Hippocampal formation (tissue), 2 donors: ENCODE measurements at regions not wholly inside any gene's neighbourhood (a gene's known extent, or its start where the extent isn't known, plus 50 kb on each side); places are given as distances from the start of the nearest gene placed in this dataset.
"Not testable (repeated sequence)": the region's sequence is repeated elsewhere in the genome, so short reads cannot be mapped to it uniquely, and the experiment has no call there.

Source experiments
- DNase-seq, 2 donors: peaks; one replicate each; lab custom pipeline; 2025; lab: John Stamatoyannopoulos, UW

GRCh38 chr4:154164931-154165839, 326.4 kb downstream of the DCHS2 start:
- peak in 1 of 2 donors; percentile 24 for DNase-seq

DNA sequence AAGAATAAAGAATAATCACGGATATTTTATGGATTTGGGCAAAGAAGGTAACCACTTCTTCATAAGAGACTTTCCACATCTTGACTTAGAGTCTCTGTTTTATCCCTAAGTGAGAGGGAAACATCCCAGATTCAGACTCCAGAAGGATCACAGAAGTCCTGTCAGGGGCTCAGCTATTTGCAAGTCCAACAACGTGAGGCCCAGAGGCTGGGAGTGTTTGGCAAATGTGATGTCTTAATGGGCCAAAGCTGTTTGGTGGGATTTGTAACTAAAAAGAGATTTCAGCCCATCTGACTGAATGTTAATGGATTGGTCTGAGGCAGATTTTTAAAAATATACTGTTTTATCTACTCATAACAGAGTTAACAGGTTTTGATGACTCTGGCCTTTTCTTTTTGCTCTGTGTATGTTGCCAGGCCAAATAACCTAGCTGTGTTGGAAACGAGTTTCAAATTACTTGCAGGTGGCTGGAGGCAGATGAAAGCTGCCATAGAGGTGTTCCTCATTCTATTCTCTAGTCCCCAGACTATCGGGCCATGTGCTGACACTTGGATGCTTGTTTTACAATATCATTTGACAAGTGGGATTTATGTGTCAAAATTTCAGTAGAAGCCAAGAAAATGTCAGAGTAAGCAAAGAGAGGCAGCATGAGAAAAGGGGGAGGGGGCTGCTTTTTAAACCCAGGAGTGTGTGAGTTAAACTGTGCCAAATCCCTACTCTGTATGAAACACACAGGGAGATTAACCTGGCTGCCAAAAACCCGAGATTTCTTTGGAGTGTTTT, 330.9 kb downstream of the DCHS2 start:
- no peak for DNase-seq

- DNase-seq = no peak
Measured at GRCh38 chr4:154158361-154159155, 333.0 kb downstream of the DCHS2 start.

DNA sequence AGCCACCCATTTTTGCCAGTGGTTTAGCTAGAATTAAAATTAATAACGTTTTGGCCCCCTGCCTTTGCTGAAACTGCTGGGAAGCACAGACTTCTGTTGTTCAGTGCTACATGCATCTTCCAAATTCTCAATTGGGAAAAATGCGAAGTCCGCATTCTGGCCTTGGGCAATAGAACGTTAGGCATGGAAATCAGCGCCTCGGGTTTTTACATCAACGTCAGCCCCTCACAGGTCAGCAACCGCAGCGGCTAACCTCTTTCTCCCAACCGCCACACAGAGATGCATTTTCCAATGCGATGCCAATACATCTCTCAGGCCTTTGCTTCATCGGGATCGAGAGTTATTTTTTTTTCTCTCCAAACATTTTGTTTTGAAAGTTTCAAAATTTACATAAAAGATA, 339.1 kb downstream of the DCHS2 start:
- no peak for DNase-seq

DNA sequence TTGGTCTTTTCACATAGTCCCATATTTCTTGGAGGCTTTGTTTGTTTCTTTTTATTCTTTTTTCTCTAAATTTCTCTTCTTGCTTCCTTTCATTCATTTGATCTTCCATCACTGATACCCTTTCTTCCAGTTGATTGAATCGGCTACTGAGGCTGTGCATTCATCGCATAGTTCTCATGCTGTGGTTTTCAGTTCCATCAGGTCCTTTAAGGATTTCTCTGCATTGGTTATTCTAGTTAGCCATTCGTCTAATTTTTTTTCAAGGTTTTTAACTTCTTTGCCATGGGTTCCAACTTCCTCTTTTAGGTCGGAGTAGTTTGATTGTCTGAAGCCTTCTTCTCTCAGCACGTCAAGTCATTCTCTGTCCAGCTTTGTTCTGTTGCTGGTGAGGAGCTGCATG, 342.4 kb downstream of the DCHS2 start:
- DNase-seq = not testable (repeated sequence)

GRCh38 chr4:154143720-154144119, 347.9 kb downstream of the DCHS2 start:
- DNase-seq = no peak

DNA sequence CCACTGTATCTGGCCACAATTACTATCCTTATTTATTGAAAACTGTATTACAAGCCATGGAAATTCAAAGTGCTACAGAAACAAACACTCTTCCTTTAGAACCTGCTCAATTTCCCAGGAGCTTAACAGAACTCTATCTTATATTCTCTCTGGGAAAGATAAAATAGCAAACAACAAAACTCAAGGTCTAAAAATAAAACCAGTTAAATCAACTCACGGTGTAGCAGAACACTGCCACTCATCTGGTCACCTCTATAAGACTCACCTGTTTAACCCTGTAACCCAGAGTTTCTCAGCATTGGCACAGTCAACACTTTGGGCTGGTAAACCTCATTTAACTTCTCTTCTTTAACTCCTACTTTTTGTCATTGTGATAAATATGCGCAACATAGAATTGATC, 348.9 kb downstream of the DCHS2 start:
- DNase-seq = no peak

- no peak for DNase-seq
Measured at GRCh38 chr4:154140869-154141268, 350.7 kb downstream of the DCHS2 start.

GRCh38 chr4:154137320-154137905, 348.5 kb upstream of the SFRP2 start:
- DNase-seq = no peak

GRCh38 chr4:154135576-154135975, 346.7 kb upstream of the SFRP2 start:
- no peak for DNase-seq

GRCh38 chr4:154132406-154132805, 343.5 kb upstream of the SFRP2 start:
- DNase-seq = no peak

DNA sequence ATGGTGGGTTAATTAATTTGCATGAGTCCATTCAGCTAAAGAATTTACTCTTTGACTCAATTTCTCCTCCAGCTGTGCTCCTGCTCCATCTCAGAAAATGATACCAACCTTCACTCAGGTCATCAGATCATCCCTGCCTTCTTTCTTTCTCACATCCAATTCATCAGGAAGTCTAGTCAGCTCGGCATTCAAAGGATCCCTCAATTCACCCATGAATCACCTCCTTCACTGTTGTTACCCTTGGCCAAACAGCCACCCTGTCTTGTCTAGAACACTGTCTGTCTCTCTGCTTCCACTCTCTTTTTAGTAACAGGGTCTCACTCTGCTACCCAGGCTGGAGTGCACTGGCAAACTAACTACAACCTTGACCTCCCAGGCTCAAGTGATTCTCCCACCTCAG, 337.4 kb upstream of the SFRP2 start:
- DNase-seq = no peak

DNA sequence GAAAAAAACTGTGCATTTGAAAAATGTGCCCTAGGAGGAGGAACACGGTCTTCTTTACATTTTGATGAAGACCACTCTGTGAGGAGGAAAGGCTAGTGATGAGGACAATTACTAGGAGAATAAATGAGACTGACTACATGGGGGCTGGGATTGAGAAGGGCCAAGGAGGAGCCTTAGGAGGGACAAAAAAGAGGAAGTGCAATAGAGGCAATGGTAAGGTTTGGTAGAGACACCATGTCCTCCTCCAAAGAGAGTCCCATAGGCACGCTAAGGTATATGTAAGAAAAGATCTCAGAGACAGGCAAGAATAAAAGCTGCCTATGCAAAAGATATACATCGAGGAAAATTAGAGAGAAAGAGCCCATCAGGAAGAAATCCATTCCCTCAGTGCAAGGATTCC, 336.5 kb upstream of the SFRP2 start:
- no peak for DNase-seq

DNA sequence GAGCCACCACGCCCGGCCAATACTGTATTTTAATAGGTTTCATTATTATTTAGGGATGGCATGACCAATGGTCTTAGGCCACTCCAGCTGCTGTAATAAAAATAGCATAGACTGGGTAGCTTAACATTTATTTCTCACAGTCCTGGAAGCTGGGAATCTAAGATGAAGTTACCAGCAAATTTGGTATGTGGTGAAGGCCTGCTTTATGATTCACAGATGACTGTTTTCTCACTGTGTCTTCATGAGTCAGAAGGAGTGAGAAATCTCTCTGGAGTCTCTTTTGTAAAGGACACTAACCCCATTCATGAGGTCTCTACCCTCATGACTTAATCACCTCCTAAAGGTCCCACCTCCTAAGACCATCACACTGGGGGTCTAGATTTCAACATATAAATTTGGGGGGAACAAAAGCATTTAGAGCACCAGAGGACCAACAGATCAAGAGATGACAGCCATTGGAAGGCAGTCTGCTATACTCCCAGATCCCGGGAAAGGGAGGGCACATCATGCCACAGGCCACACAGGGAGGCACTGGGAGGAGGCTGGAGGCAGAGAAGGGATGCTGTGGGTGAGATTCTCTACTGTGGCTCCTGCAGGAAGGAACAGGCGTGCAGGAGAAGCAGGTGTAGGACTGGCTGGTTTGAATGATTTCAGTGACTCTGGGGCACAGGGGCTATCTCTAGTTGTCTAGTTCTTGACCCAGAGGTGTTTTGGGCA, 335.8 kb upstream of the SFRP2 start:
- no peak for DNase-seq

- DNase-seq = no peak
Measured at GRCh38 chr4:154123897-154124296, 335.0 kb upstream of the SFRP2 start.

GRCh38 chr4:154120690-154121345, 331.9 kb upstream of the SFRP2 start:
- DNase-seq = no peak

GRCh38 chr4:154120006-154120676, 331.3 kb upstream of the SFRP2 start:
- no peak for DNase-seq

GRCh38 chr4:154119317-154119716, 330.4 kb upstream of the SFRP2 start:
- DNase-seq = no peak

- DNase-seq = not testable (repeated sequence)
Measured at GRCh38 chr4:154117726-154118125, 328.8 kb upstream of the SFRP2 start.

GRCh38 chr4:154107337-154107736, 318.5 kb upstream of the SFRP2 start:
- no peak for DNase-seq
